IMR-90 (cell line): ENCODE measurements at regions not wholly inside any gene's neighbourhood (a gene's known extent, or its start where the extent isn't known, plus 50 kb on each side); places are given as distances from the start of the nearest gene placed in this dataset.
A peak's percentile ranks its signal among the peaks of the same experiment; 100 is the strongest.

ENCODE experiments used
- ATAC-seq: fragments of 200-7000 bp; cut with Tn5 transposase; 2 replicates; pipeline ENCODE4 v1.9.1; 2020; ENCODE audit warnings: low read depth, mild to moderate bottlenecking, moderate library complexity
- BruUV-seq: library from RNA; stranded (reverse); fragments of 400-500 nt; replicated peaks from 2 replicates; lab custom pipeline; 2021; lab: Mats Ljungman, UMichigan
- CTCF ChIA-PET: fragments of 300-600 bp; formaldehyde crosslinking; extraction: SDS; loops from one replicate; lab custom pipeline; 2021; ENCODE audit warnings: antibody characterized with exemption; lab: Yijun Ruan, JAX
- POLR2A ChIA-PET: fragments of 300-600 bp; sonication (Branson Sonifier 250); formaldehyde crosslinking; loops from one replicate; lab custom pipeline; 2022; ENCODE audit warnings: antibody characterized with exemption; ENCODE audit not compliant: unreplicated experiment; lab: Charles Lee
- DNase-seq: peaks from one replicate; pipeline ENCODE4 v3.0.0; 2013
- H2AFZ ChIP-seq: replicated peaks from 2 replicates; pipeline ENCODE3; 2013; ENCODE audit warnings: low read length, mild to moderate bottlenecking; ENCODE audit not compliant: poor library complexity
- H2AK5ac ChIP-seq: 2 replicates; pipeline ENCODE4 v1.6.1; 2013; ENCODE audit warnings: low read depth, low read length, inconsistent platforms
- H2AK9ac ChIP-seq: replicated peaks from 2 replicates; pipeline ENCODE3; 2013; ENCODE audit warnings: mild to moderate bottlenecking, low read depth, low read length, moderate library complexity; ENCODE audit not compliant: poor library complexity
- H2BK120ac ChIP-seq: 2 replicates; pipeline ENCODE4 v1.6.1; 2013; ENCODE audit warnings: low read depth, low read length, inconsistent platforms
- H2BK15ac ChIP-seq: 3 replicates; pipeline ENCODE4 v1.6.1; 2013; ENCODE audit warnings: low read depth, low read length, inconsistent platforms
- H2BK20ac ChIP-seq: 2 replicates; pipeline ENCODE4 v1.6.1; 2013; ENCODE audit warnings: low read depth, mild to moderate bottlenecking, inconsistent platforms, low read length, moderate library complexity
- H2BK5ac ChIP-seq: 2 replicates; pipeline ENCODE4 v1.6.1; 2013; ENCODE audit warnings: mild to moderate bottlenecking, low read depth, low read length, inconsistent platforms; ENCODE audit not compliant: poor library complexity, severe bottlenecking
- H3K14ac ChIP-seq: replicated peaks from 2 replicates; pipeline ENCODE4 v1.6.1; 2013; ENCODE audit warnings: low read depth, low read length, inconsistent platforms
- H3K18ac ChIP-seq: 2 replicates; pipeline ENCODE4 v1.6.1; 2013; ENCODE audit warnings: low read depth, low read length, control low read depth
- H3K23ac ChIP-seq: 2 replicates; pipeline ENCODE4 v1.6.1; 2013; ENCODE audit warnings: low read depth, low read length, inconsistent platforms
- H3K27ac ChIP-seq: 2 replicates; pipeline ENCODE4 v1.5.1; 2013; ENCODE audit warnings: mild to moderate bottlenecking, control low read depth, low read length; ENCODE audit not compliant: insufficient read depth
- H3K27me3 ChIP-seq: 2 replicates; pipeline ENCODE4 v1.6.1; 2013; ENCODE audit warnings: low read length; ENCODE audit not compliant: control insufficient read depth, insufficient read depth
- H3K36me3 ChIP-seq: 2 replicates; pipeline ENCODE4 v1.6.1; 2013; ENCODE audit warnings: low read length, mixed read lengths; ENCODE audit not compliant: control insufficient read depth, insufficient read depth
- H3K4ac ChIP-seq: 2 replicates; pipeline ENCODE4 v1.6.1; 2013; ENCODE audit warnings: low read depth, low read length, inconsistent platforms
- H3K4me1 ChIP-seq: 2 replicates; pipeline ENCODE4 v1.6.1; 2013; ENCODE audit warnings: low read length, mixed read lengths; ENCODE audit not compliant: control insufficient read depth, insufficient read depth
- H3K4me2 ChIP-seq: 2 replicates; pipeline ENCODE4 v1.6.1; 2013; ENCODE audit warnings: low read depth, mild to moderate bottlenecking, control low read depth, low read length, moderate library complexity
- H3K4me3 ChIP-seq: 2 replicates; pipeline ENCODE4 v1.5.1; 2013; ENCODE audit warnings: low read depth, mild to moderate bottlenecking, control low read depth, low read length, moderate library complexity; ENCODE audit not compliant: insufficient read depth
- H3K56ac ChIP-seq: 2 replicates; pipeline ENCODE4 v1.6.1; 2013; ENCODE audit warnings: low read length, inconsistent platforms; ENCODE audit not compliant: insufficient read depth; ENCODE audit errors: extremely low read depth
- H3K79me1 ChIP-seq, 2 experiments: 2 replicates each; pipeline ENCODE4 v1.6.1; 2013; ENCODE audit warnings: low read length in 2 of 2, inconsistent platforms in 1 of 2, low read depth in 1 of 2
- H3K9ac ChIP-seq: 2 replicates; pipeline ENCODE4 v1.6.1; 2013; ENCODE audit warnings: low read depth, low read length, control low read depth
- H3K9me1 ChIP-seq: 2 replicates; pipeline ENCODE4 v1.6.1; 2013; ENCODE audit warnings: low read length, inconsistent platforms; ENCODE audit not compliant: insufficient read depth
- H3K9me3 ChIP-seq: 2 replicates; pipeline ENCODE4 v1.6.1; 2013; ENCODE audit warnings: low read length; ENCODE audit not compliant: control insufficient read depth, insufficient read depth
- H4K20me1 ChIP-seq: 2 replicates; pipeline ENCODE4 v1.6.1; 2013; ENCODE audit warnings: low read length, inconsistent platforms; ENCODE audit not compliant: insufficient read depth
- H4K5ac ChIP-seq: 2 replicates; pipeline ENCODE4 v1.6.1; 2013; ENCODE audit warnings: mild to moderate bottlenecking, low read depth, low read length, control low read depth
- H4K8ac ChIP-seq, 2 experiments: 2 replicates each; pipeline ENCODE4 v1.6.1; 2013; ENCODE audit warnings: low read depth in 2 of 2, low read length in 2 of 2, control low read depth in 1 of 2, inconsistent platforms in 1 of 2
- H4K91ac ChIP-seq: 2 replicates; pipeline ENCODE4 v1.6.1; 2013; ENCODE audit warnings: low read depth, low read length, inconsistent platforms; ENCODE audit not compliant: insufficient read depth
- BHLHE40 ChIP-seq: fragments of 150-350 bp; IDR thresholded peaks from 2 replicates; pipeline ENCODE4 v1.6.1; 2016; ENCODE audit warnings: mild to moderate bottlenecking, low read depth, low read length
- CEBPB ChIP-seq: IDR thresholded peaks from 2 replicates; pipeline ENCODE4 v1.6.1; 2012; ENCODE audit warnings: low read depth, low read length, improper control_type of control experiment
- CHD1 ChIP-seq: IDR thresholded peaks from 2 replicates; pipeline ENCODE4 v1.6.1; 2012; ENCODE audit warnings: low read depth, low read length, improper control_type of control experiment
- FOS ChIP-seq: fragments of 150-350 bp; IDR thresholded peaks from 2 replicates; pipeline ENCODE4 v1.6.1; 2016; ENCODE audit warnings: low read depth, low read length
- MAFK ChIP-seq: IDR thresholded peaks from 2 replicates; pipeline ENCODE4 v1.6.1; 2012; ENCODE audit warnings: low read depth, low read length, improper control_type of control experiment
- MAZ ChIP-seq: IDR thresholded peaks from 2 replicates; pipeline ENCODE4 v1.6.1; 2012; ENCODE audit warnings: low read depth, mild to moderate bottlenecking, low read length, improper control_type of control experiment, moderate library complexity, borderline replicate concordance
- MXI1 ChIP-seq: IDR thresholded peaks from 2 replicates; pipeline ENCODE4 v1.6.1; 2012; ENCODE audit warnings: low read depth, mild to moderate bottlenecking, low read length, moderate library complexity, borderline replicate concordance
- NFE2L2 ChIP-seq: fragments of 150-350 bp; IDR thresholded peaks from 2 replicates; pipeline ENCODE4 v1.6.1; 2016; ENCODE audit warnings: low read depth, mild to moderate bottlenecking, low read length
- POLR2A ChIP-seq: IDR thresholded peaks from 2 replicates; pipeline ENCODE4 v1.6.1; 2012; ENCODE audit warnings: mild to moderate bottlenecking, low read depth, low read length
- RAD21 ChIP-seq: IDR thresholded peaks from 2 replicates; pipeline ENCODE4 v1.6.1; 2012; ENCODE audit warnings: low read length, improper control_type of control experiment
- RCOR1 ChIP-seq: IDR thresholded peaks from 2 replicates; pipeline ENCODE4 v1.6.1; 2012; ENCODE audit warnings: mild to moderate bottlenecking, low read length, improper control_type of control experiment; ENCODE audit not compliant: insufficient replicate concordance
- RFX5 ChIP-seq: IDR thresholded peaks from 2 replicates; pipeline ENCODE4 v1.8.0; 2012; ENCODE audit warnings: low read depth, mild to moderate bottlenecking, low read length, moderate library complexity
- SMC3 ChIP-seq: fragments of 150-350 bp; IDR thresholded peaks from 2 replicates; pipeline ENCODE4 v1.6.1; 2016; ENCODE audit warnings: low read depth, mild to moderate bottlenecking, antibody characterized with exemption, low read length, moderate library complexity
- WGBS, 2 experiments: methylation state at CpG; one replicate each; pipeline versions ENCODE4 v1.1.5 to v1.1.7; 2013; ENCODE audit warnings: missing lambda C conversion rate in 2 of 2; ENCODE audit not compliant: insufficient read length in 1 of 2; ENCODE audit errors: extremely low coverage in 2 of 2; 5-methylcytosine and 5-hydroxymethylcytosine counted together
- dilution Hi-C: fragments of 300-500 bp; cut with HindIII; formaldehyde crosslinking; loops from one replicate; pipeline ENCODE4 v1.14.3; 2018; ENCODE audit warnings: low sequenced_read_pairs; ENCODE audit not compliant: unreplicated experiment
- in situ Hi-C: fragments of 300-500 bp; cut with MboI; formaldehyde crosslinking; loops from 3 replicates; pipeline ENCODE4 v1.14.3; 2019; ENCODE audit warnings: low sequenced_read_pairs, inconsistent platforms, mixed read lengths
- intact Hi-C: fragments of 100-400 bp; cut with micrococcal nuclease; formaldehyde crosslinking; loops from 2 replicates; pipeline ENCODE4 v1.10.0; 2022
- TF ChIP-seq, protein P1 (sequence below): conservative IDR thresholded peaks from 2 replicates; pipeline ENCODE4 v1.5.1; 2012; ENCODE audit warnings: mild to moderate bottlenecking, low read depth, low read length, improper control_type of control experiment
- TF ChIP-seq, protein P2 (sequence below): fragments of 150-350 bp; IDR thresholded peaks from 2 replicates; pipeline ENCODE4 v1.6.1; 2017; ENCODE audit warnings: mild to moderate bottlenecking, antibody characterized with exemption, low read length, low read depth

DNA sequence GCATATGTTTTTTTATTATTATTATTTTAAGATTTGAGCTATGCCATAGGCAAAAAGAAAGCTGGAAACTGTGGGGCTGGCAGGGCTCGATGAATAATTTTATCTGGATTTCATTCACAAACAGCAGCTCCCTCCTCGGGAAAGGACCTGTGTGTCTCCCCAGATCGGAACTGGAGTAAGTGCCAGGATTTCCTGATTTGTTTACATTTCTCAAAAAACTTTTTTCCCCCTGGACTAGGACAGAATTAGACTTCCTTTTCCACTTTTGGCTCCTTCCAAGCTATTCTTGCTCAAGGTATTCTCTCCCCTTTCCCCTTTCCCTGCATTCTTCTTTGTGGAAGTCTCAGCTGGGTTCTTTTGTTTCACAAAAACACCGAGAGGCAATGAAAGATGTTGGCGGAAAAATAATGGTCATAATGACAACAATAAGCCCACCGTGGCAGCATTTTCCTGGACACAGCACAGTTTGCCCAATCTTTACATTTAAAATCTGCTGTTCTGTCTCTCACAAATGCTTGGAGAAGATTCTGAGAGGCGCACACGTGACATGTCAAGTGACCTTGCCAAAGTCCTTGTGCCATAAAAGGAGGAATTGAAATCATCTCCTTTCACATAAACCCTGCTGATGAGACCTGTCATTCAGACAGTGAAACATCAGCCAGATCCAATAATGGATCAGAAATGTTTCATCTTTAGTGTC is 85.8 kb upstream of the PREP start:
- no peak overlapping the region for H3K4me3 ChIP-seq
- ChIA-PET CTCF (interaction anchor here (0.6 to 1.7 kb wide), 5 partner anchors 9 to 734 kb away, joined by 3 to 7 read pairs (median 4); no protein-coding TSS in a partner anchor), POLR2A (no interaction called here)
- DNase-seq (peak; percentile 36), ATAC-seq (no peak)
- dilution Hi-C loops: no loop called here
- BruUV-seq: no TSS peak
- peak overlapping the region; percentile 13 to 58; a peak in 3 of 4 replicates for H4K8ac ChIP-seq
- peak overlapping the region; percentile 22; the same call in 1 of the 2 replicates for H3K9ac ChIP-seq
- H2BK120ac ChIP-seq: peak overlapping the region; percentile 93
- H3K9me1 ChIP-seq: peaks cover 4% of the 10 kb centered on the region; the same call in 1 of the 2 replicates
- peak overlapping the region; percentile 69 for H3K23ac ChIP-seq
- no peaks in the 10 kb centered on the region for H4K20me1 ChIP-seq
- H2AK5ac ChIP-seq: peak overlapping the region; percentile 32
- peak overlapping the region; percentile 67; the same call in 2 of the 3 replicates for H2BK15ac ChIP-seq
- peak overlapping the region; percentile 82; the same call in 1 of the 2 replicates for H3K18ac ChIP-seq
- no peaks in the 10 kb centered on the region for H3K79me1 ChIP-seq
- peaks cover 12% of the 10 kb centered on the region for H3K4me1 ChIP-seq
- H3K27me3 ChIP-seq: no peaks in the 10 kb centered on the region
- H3K56ac ChIP-seq: peak overlapping the region; percentile 58; the same call in 1 of the 2 replicates
- in situ Hi-C loops: loop anchor here (10.0 kb wide), 2 partner anchors 736 to 816 kb away; no protein-coding TSS in a partner anchor
- intact Hi-C loops: loop anchor here (5.0 to 10.0 kb wide), 3 partner anchors 119 to 956 kb away; no protein-coding TSS in a partner anchor
- peak overlapping the region; percentile 80 for H3K4me2 ChIP-seq
- peak overlapping the region; percentile 20; the same call in 1 of the 2 replicates for H3K27ac ChIP-seq
- H2AK9ac ChIP-seq: peak overlapping the region; percentile 8
- peak overlapping the region; percentile 66 for H2BK5ac ChIP-seq
- no peaks in the 10 kb centered on the region for H3K36me3 ChIP-seq
- TF ChIP-seq MAZ: no peak
- TF ChIP-seq POLR2A: no peak
- no peak for TF ChIP-seq FOS
- TF ChIP-seq CEBPB: no peak
- no peak for TF ChIP-seq RAD21
- no peak for TF ChIP-seq CHD1
- no peak for TF ChIP-seq SMC3
- TF ChIP-seq, protein P1, sequence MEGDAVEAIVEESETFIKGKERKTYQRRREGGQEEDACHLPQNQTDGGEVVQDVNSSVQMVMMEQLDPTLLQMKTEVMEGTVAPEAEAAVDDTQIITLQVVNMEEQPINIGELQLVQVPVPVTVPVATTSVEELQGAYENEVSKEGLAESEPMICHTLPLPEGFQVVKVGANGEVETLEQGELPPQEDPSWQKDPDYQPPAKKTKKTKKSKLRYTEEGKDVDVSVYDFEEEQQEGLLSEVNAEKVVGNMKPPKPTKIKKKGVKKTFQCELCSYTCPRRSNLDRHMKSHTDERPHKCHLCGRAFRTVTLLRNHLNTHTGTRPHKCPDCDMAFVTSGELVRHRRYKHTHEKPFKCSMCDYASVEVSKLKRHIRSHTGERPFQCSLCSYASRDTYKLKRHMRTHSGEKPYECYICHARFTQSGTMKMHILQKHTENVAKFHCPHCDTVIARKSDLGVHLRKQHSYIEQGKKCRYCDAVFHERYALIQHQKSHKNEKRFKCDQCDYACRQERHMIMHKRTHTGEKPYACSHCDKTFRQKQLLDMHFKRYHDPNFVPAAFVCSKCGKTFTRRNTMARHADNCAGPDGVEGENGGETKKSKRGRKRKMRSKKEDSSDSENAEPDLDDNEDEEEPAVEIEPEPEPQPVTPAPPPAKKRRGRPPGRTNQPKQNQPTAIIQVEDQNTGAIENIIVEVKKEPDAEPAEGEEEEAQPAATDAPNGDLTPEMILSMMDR: no peak
- TF ChIP-seq, protein P2, sequence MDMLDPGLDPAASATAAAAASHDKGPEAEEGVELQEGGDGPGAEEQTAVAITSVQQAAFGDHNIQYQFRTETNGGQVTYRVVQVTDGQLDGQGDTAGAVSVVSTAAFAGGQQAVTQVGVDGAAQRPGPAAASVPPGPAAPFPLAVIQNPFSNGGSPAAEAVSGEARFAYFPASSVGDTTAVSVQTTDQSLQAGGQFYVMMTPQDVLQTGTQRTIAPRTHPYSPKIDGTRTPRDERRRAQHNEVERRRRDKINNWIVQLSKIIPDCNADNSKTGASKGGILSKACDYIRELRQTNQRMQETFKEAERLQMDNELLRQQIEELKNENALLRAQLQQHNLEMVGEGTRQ: no peak
- no peak for TF ChIP-seq BHLHE40
- TF ChIP-seq MXI1: no peak
- TF ChIP-seq NFE2L2: no peak
- TF ChIP-seq RFX5: no peak
- TF ChIP-seq MAFK: no peak
- no peak for TF ChIP-seq RCOR1
- peak overlapping the region; percentile 70 for H3K14ac ChIP-seq
- peak overlapping the region; percentile 73 for H3K4ac ChIP-seq
- 53% methylated on average over 3 of the region's 8 CpGs; no CpG with 5 or more reads in 1 of the 2 experiments for WGBS, 2 experiments
- H4K5ac ChIP-seq: peak overlapping the region; percentile 66; the same call in 1 of the 2 replicates
- H2AFZ ChIP-seq: peak overlapping the region; percentile 73
- peak overlapping the region; percentile 88 for H4K91ac ChIP-seq
- peak overlapping the region; percentile 83 for H2BK20ac ChIP-seq
- no peaks in the 10 kb centered on the region for H3K9me3 ChIP-seq
